CD4-positive, CD25-positive, alpha-beta regulatory T cell (primary cell): ENCODE measurements at regions not wholly inside any gene's neighbourhood (a gene's known extent, or its start where the extent isn't known, plus 50 kb on each side); places are given as distances from the start of the nearest gene placed in this dataset.

Experiments used
- ATAC-seq, 2 donors: fragments of 150-1000 bp; cut with Tn5 transposase; one replicate each; pipeline ENCODE4 v1.10.0; 2021; ENCODE audit warnings: low read depth in 2 of 2, moderate number of reproducible peaks in 2 of 2, moderate library complexity in 1 of 2
- DNase-seq, 3 donors: peaks; one replicate each; pipeline versions ENCODE4 v3.0.0 to v3.0.0-alpha.2; 2012 to 2022; ENCODE audit warnings: mixed read lengths in 1 of 3
- H3K27ac ChIP-seq: one replicate; pipeline ENCODE4 v1.7.0; 2013; ENCODE audit warnings: mild to moderate bottlenecking, low read length; ENCODE audit not compliant: insufficient read depth, poor library complexity, severe bottlenecking
- H3K27me3 ChIP-seq: one replicate; pipeline ENCODE4 v1.7.0; 2013; ENCODE audit warnings: low read length; ENCODE audit not compliant: control insufficient read depth, insufficient read depth
- H3K36me3 ChIP-seq: one replicate; pipeline ENCODE4 v1.7.0; 2013; ENCODE audit warnings: mild to moderate bottlenecking, low read length, moderate library complexity; ENCODE audit not compliant: control insufficient read depth, insufficient read depth
- H3K4me1 ChIP-seq: 2 replicates; pipeline ENCODE4 v1.7.0; 2013; ENCODE audit warnings: mild to moderate bottlenecking, low read length; ENCODE audit not compliant: insufficient read depth, control insufficient read depth, poor library complexity, severe bottlenecking
- H3K4me3 ChIP-seq: one replicate; pipeline ENCODE4 v1.7.0; 2013; ENCODE audit warnings: low read depth, mild to moderate bottlenecking, low read length, moderate library complexity
- H3K9me3 ChIP-seq, 2 experiments: 1 replicate in 1 of 2; 2 replicates in 1 of 2; pipeline ENCODE4 v1.7.0; 2013; ENCODE audit warnings: low read length in 2 of 2, mild to moderate bottlenecking in 1 of 2, moderate library complexity in 1 of 2; ENCODE audit not compliant: control insufficient read depth in 2 of 2
- H3K27ac Mint-ChIP-seq, 3 donors: one replicate each; pipeline ENCODE4 v1.8.0; 2020 to 2022; ENCODE audit warnings: mild to moderate bottlenecking in 3 of 3, mixed read lengths in 3 of 3, moderate library complexity in 2 of 3
- H3K27me3 Mint-ChIP-seq: one replicate; pipeline ENCODE4 v1.8.0; 2022; ENCODE audit warnings: mild to moderate bottlenecking, mixed read lengths
- H3K36me3 Mint-ChIP-seq: one replicate; pipeline ENCODE4 v1.8.0; 2020; ENCODE audit warnings: mixed read lengths
- H3K4me1 Mint-ChIP-seq, 4 donors: one replicate each; pipeline ENCODE4 v1.8.0; 2020 to 2022; ENCODE audit warnings: mixed read lengths in 4 of 4, mild to moderate bottlenecking in 1 of 4
- H3K4me3 Mint-ChIP-seq, 4 donors: one replicate each; pipeline ENCODE4 v1.8.0; 2020 to 2022; ENCODE audit warnings: mild to moderate bottlenecking in 4 of 4, mixed read lengths in 4 of 4, moderate library complexity in 3 of 4
- H3K9me3 Mint-ChIP-seq, 7 donors: one replicate each; pipeline ENCODE4 v1.8.0; 2020 to 2022; ENCODE audit warnings: mixed read lengths in 7 of 7, mild to moderate bottlenecking in 3 of 7, moderate library complexity in 2 of 7

DNA sequence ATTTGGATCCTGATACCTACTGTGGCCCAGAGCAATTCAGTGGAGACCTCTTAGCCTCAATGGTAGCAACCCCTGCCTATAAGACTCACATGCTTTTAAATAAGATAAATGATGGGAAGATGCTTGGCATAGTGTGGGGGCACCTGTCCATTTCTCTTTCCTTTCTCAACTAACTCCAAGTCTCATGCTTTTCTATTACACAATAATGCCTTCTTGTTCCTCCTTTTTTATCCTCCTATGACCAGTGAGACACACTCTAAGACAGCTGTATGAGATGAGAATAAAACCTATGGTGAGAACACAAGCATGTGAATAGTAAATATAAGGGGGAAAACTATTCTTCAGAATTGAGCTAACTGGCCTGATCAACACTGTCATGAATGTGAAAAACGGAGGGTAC lies 147.0 kb upstream of the STXBP5 start:
- Mint-ChIP-seq H3K27ac (no peak overlapping the region), H3K4me1 (peaks cover 0 to 2% (median 0%) of the 10 kb centered on the region in 4 donors), H3K9me3 (peaks cover 0 to 3% (median 0%) of the 10 kb centered on the region in 7 donors), H3K4me3 (no peak overlapping the region), H3K36me3 (no peaks in the 10 kb centered on the region), H3K27me3 (no peaks in the 10 kb centered on the region)
- Histone ChIP-seq H3K27me3 (no peaks in the 10 kb centered on the region), H3K4me3 (no peak overlapping the region), H3K9me3 (no peaks in the 10 kb centered on the region), H3K4me1 (no peaks in the 10 kb centered on the region), H3K27ac (no peak overlapping the region), H3K36me3 (no peaks in the 10 kb centered on the region)
- ATAC-seq (no peak), DNase-seq (no peak)

DNA sequence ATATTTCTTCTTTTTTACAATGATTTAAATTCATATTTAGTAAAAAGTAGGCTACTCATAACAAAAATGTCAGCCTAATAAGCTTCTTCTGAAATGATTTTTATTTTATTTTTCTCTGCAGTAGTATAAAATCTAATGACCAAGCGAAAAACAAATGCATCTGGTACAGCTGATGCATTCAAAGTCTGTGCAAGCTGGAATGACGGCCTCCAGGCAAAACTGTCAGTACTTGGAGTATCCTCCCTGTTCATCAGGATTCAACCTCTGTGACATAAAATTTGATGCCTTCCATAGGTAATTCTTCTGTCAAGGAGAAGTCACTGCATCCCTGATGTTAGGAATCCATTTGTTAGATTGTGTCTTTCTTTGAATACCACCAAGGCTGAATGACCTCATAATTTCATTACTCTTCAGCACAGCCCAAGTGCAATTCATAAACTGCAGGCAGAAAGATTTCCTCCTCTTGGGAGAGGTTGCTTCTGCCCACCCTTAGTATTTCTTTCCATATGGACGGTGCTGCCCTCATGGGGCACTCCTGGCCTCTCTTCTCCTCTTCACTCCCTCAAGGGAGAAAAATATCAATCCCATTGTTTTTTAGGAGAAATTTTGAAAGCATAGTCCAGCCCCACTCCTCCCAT lies 146.4 kb upstream of the STXBP5 start:
- Mint-ChIP-seq H3K4me1 (peaks cover 0 to 2% (median 0%) of the 10 kb centered on the region in 4 donors), H3K9me3 (peaks cover 0 to 3% (median 0%) of the 10 kb centered on the region in 7 donors), H3K36me3 (no peaks in the 10 kb centered on the region), H3K4me3 (no peak overlapping the region), H3K27me3 (no peaks in the 10 kb centered on the region), H3K27ac (no peak overlapping the region)
- no peak for ATAC-seq
- no peak for DNase-seq
- Histone ChIP-seq H3K27ac (no peak overlapping the region), H3K27me3 (no peaks in the 10 kb centered on the region), H3K4me3 (no peak overlapping the region), H3K9me3 (no peaks in the 10 kb centered on the region), H3K4me1 (no peaks in the 10 kb centered on the region), H3K36me3 (no peaks in the 10 kb centered on the region)

- H3K4me1 Mint-ChIP-seq: peaks cover 0 to 2% (median 0%) of the 10 kb centered on the region in 4 donors
These were observed 145.3 kb upstream of the STXBP5 start for GRCh38 chr6:147058786-147059385.

DNA sequence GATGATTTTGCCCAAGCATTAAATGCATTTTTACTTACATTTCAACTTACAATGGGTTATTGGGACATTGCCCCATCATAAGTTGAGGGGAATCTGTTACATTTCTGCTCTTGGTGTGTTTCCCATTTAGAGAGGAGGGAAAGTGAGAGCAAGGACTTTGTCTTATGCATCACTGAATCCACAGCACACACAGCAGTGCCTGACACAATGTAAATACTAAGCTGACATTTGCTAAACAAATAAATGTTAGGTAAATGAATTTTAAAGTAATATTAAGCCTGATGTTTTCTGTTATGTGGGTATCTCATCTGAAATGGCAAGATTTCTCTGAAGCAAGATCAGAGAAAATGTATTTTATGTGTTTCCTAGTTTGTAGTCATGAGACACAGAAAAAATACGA lies 143.6 kb upstream of the STXBP5 start:
- H3K36me3 Mint-ChIP-seq: no peaks in the 10 kb centered on the region

More at GRCh38 chr6:147058786-147059385, 145.3 kb upstream of the STXBP5 start:
- Mint-ChIP-seq H3K36me3 (no peaks in the 10 kb centered on the region), H3K27ac (no peak overlapping the region), H3K4me3 (no peak overlapping the region), H3K9me3 (peaks cover 0 to 3% (median 0%) of the 10 kb centered on the region in 7 donors), H3K27me3 (no peaks in the 10 kb centered on the region)
- no peaks in the 10 kb centered on the region for H3K27me3 ChIP-seq
- ATAC-seq: no peak
- H3K4me1 ChIP-seq: no peaks in the 10 kb centered on the region
- no peak for DNase-seq
- H3K36me3 ChIP-seq: no peaks in the 10 kb centered on the region
- H3K27ac ChIP-seq: no peak overlapping the region
- H3K4me3 ChIP-seq: no peak overlapping the region
- H3K9me3 ChIP-seq: no peaks in the 10 kb centered on the region

DNA sequence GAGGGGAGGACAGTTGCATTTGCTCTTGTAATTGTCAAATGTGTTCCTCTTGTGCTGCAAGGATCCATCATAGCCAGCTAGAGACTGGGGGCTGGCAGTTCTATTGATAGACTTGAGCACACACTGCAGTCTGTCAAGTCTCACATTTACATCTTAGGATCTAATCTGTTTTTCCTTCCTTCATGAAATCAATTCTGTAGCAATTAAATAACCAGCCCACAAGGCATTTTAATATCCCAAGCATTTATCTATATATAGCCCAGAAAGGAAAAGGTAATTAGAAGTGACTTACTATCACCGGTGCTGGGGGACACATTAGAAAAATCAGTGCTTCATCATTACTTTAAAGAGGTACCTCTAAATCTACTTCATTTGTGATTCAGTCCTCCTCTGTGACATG lies 143.0 kb upstream of the STXBP5 start:
- no peaks in the 10 kb centered on the region for H3K4me1 ChIP-seq
- Mint-ChIP-seq H3K4me3 (no peak overlapping the region), H3K27ac (no peak overlapping the region), H3K27me3 (peaks cover 3% of the 10 kb centered on the region), H3K36me3 (no peaks in the 10 kb centered on the region), H3K4me1 (peaks cover 0 to 5% (median 5%) of the 10 kb centered on the region in 4 donors), H3K9me3 (peaks cover 0 to 3% (median 0%) of the 10 kb centered on the region in 7 donors)
- ATAC-seq (no peak), DNase-seq (no peak)
- no peaks in the 10 kb centered on the region for H3K9me3 ChIP-seq
- H3K27ac ChIP-seq: no peak overlapping the region
- no peaks in the 10 kb centered on the region for H3K36me3 ChIP-seq
- H3K4me3 ChIP-seq: no peak overlapping the region
- no peaks in the 10 kb centered on the region for H3K27me3 ChIP-seq

More for the DNA sequence above, 143.6 kb upstream of the STXBP5 start:
- no peaks in the 10 kb centered on the region for H3K27me3 ChIP-seq
- Mint-ChIP-seq H3K9me3 (peaks cover 0 to 4% (median 0%) of the 10 kb centered on the region in 7 donors), H3K27me3 (no peaks in the 10 kb centered on the region), H3K27ac (no peak overlapping the region), H3K4me1 (peaks cover 0 to 5% (median 5%) of the 10 kb centered on the region in 4 donors), H3K4me3 (no peak overlapping the region)
- no peak overlapping the region for H3K4me3 ChIP-seq
- no peaks in the 10 kb centered on the region for H3K36me3 ChIP-seq
- DNase-seq (no peak), ATAC-seq (no peak)
- H3K27ac ChIP-seq: no peak overlapping the region
- H3K9me3 ChIP-seq: no peaks in the 10 kb centered on the region
- H3K4me1 ChIP-seq: no peaks in the 10 kb centered on the region

DNA sequence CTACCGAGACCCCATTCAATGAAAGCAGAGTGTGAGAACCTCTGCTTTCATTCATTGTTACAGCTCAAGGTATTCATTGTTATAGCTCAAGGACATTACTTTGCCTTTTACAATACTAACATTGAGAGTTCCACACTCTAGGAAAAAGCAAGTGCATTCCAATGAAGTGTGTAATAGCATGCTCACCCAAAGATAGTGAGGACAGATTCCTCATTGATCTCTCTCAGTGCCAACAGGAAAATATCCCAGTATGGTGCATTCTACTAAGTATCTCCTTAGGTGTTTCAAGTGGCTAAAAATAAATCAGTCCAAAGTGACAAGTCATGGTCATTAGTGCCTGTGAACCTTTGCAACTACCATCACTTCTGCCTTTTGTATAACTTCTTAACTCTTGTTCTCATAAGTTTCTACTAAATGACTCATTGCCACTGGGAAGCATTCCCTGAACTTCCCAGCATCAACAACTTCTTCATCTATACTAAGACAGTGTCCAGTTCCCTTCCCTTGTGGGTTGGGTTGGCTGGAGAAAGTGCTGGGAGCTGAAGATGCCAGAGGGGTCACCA lies 140.7 kb upstream of the STXBP5 start:
- Histone ChIP-seq H3K9me3 (no peaks in the 10 kb centered on the region), H3K27me3 (no peaks in the 10 kb centered on the region), H3K27ac (no peak overlapping the region), H3K4me3 (no peak overlapping the region), H3K36me3 (no peaks in the 10 kb centered on the region), H3K4me1 (no peaks in the 10 kb centered on the region)
- Mint-ChIP-seq H3K27me3 (peaks cover 5% of the 10 kb centered on the region), H3K9me3 (peaks cover 0 to 3% (median 0%) of the 10 kb centered on the region in 7 donors), H3K36me3 (no peaks in the 10 kb centered on the region), H3K27ac (no peak overlapping the region), H3K4me1 (peaks cover 0 to 5% (median 5%) of the 10 kb centered on the region in 4 donors), H3K4me3 (no peak overlapping the region)
- DNase-seq (no peak), ATAC-seq (no peak)

DNA sequence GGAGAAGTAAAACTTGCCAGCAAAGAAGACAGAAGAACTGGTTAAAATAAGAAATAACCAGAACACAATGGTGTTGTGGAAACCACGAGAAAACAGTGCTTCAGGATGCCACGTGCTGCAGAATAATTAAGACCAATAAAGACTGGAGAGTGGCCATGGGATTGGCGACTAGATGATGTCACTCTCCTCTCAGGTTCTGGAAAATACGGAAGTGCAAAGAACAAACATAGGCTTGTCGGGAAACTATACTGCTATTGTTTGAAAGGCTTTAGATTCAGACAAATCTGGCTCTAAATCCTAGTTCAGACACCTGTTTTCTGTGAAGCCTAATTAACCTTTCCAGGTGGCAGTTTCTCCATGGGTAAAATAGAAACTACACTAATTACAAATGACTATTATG lies 138.4 kb upstream of the STXBP5 start:
- Histone ChIP-seq H3K4me3 (no peak overlapping the region), H3K27ac (no peak overlapping the region), H3K36me3 (no peaks in the 10 kb centered on the region), H3K9me3 (no peaks in the 10 kb centered on the region), H3K4me1 (no peaks in the 10 kb centered on the region), H3K27me3 (no peaks in the 10 kb centered on the region)
- H3K4me3 Mint-ChIP-seq: no peak overlapping the region
- peaks cover 0 to 5% (median 5%) of the 10 kb centered on the region in 4 donors for H3K4me1 Mint-ChIP-seq
- no peak overlapping the region for H3K27ac Mint-ChIP-seq
- H3K27me3 Mint-ChIP-seq: peaks cover 5% of the 10 kb centered on the region
- ATAC-seq (no peak), DNase-seq (no peak)
- H3K9me3 Mint-ChIP-seq: peaks cover 0 to 2% (median 0%) of the 10 kb centered on the region in 7 donors
- no peaks in the 10 kb centered on the region for H3K36me3 Mint-ChIP-seq
